ENCODE measurements at regions not wholly inside any gene's neighbourhood (a gene's known extent, or its start where the extent isn't known, plus 50 kb on each side); places are given as distances from the start of the nearest gene placed in this dataset.

GRCh38 chr15:39317225-39317624 lies 263.7 kb upstream of the THBS1 start:
- TF ChIP-seq CSDC2 (CRISPR knock-in tag; IDR thresholded peaks at IDR 0.05) (no peak), ZFP30 (CRISPR knock-in tag; IDR thresholded peaks at IDR 0.05) (no peak), TSHZ2 (CRISPR knock-in tag; IDR thresholded peaks at IDR 0.05) (no peak), TCF4 (CRISPR knock-in tag; IDR thresholded peaks at IDR 0.05; ENCODE audit: borderline replicate concordance) (no peak), RARB (CRISPR knock-in tag; IDR thresholded peaks at IDR 0.05) (no peak), GLIS3 (CRISPR knock-in tag; IDR thresholded peaks at IDR 0.05) (no peak), POU6F1 (CRISPR knock-in tag; IDR thresholded peaks at IDR 0.05; ENCODE audit: borderline replicate concordance, low read depth) (no peak), ZFP3 (CRISPR knock-in tag; IDR thresholded peaks at IDR 0.05) (no peak), ISL1 (CRISPR knock-in tag; IDR thresholded peaks at IDR 0.05) (no peak), ZNF8 (CRISPR knock-in tag; IDR thresholded peaks at IDR 0.05) (no peak), BACH2 (CRISPR knock-in tag; IDR thresholded peaks at IDR 0.05; ENCODE audit: borderline replicate concordance) (no peak), CREB5 (CRISPR knock-in tag; IDR thresholded peaks at IDR 0.05; ENCODE audit: low read depth) (no peak), ESRRG (CRISPR knock-in tag; IDR thresholded peaks at IDR 0.05) (no peak), ZNF565 (CRISPR knock-in tag; conservative IDR thresholded peaks at IDR 0.05; ENCODE audit: low read depth) (no peak)
- ATAC-seq: no peak

- no peak for TF ChIP-seq CSRNP3 (CRISPR knock-in tag; IDR thresholded peaks at IDR 0.05)
- TF ChIP-seq GLIS3 (CRISPR knock-in tag; IDR thresholded peaks at IDR 0.05): no peak
- TF ChIP-seq CSDC2 (CRISPR knock-in tag; IDR thresholded peaks at IDR 0.05): no peak
- no peak for TF ChIP-seq ESRRG (CRISPR knock-in tag; IDR thresholded peaks at IDR 0.05)
- no peak for TF ChIP-seq ZNF8 (CRISPR knock-in tag; IDR thresholded peaks at IDR 0.05)
- TF ChIP-seq PPARA (CRISPR knock-in tag; IDR thresholded peaks at IDR 0.05; ENCODE audit: borderline replicate concordance): no peak
- TF ChIP-seq ZFP30 (CRISPR knock-in tag; IDR thresholded peaks at IDR 0.05): no peak
- TF ChIP-seq ZNF565 (CRISPR knock-in tag; conservative IDR thresholded peaks at IDR 0.05; ENCODE audit: low read depth): no peak
- TF ChIP-seq OSR1 (CRISPR knock-in tag; IDR thresholded peaks at IDR 0.05): no peak
- no peak for TF ChIP-seq BACH2 (CRISPR knock-in tag; IDR thresholded peaks at IDR 0.05; ENCODE audit: borderline replicate concordance)
- no peak for ATAC-seq
Measured at GRCh38 chr15:39318231-39318630, 262.6 kb upstream of the THBS1 start.

- no peak for TF ChIP-seq POU6F1 (CRISPR knock-in tag; IDR thresholded peaks at IDR 0.05; ENCODE audit: borderline replicate concordance, low read depth)
- TF ChIP-seq ESRRG (CRISPR knock-in tag; IDR thresholded peaks at IDR 0.05): no peak
- no peak for TF ChIP-seq BACH2 (CRISPR knock-in tag; IDR thresholded peaks at IDR 0.05; ENCODE audit: borderline replicate concordance)
- TF ChIP-seq CREB5 (CRISPR knock-in tag; IDR thresholded peaks at IDR 0.05; ENCODE audit: low read depth): no peak
- no peak for TF ChIP-seq RARB (CRISPR knock-in tag; IDR thresholded peaks at IDR 0.05)
- TF ChIP-seq PPARA (CRISPR knock-in tag; IDR thresholded peaks at IDR 0.05; ENCODE audit: borderline replicate concordance): no peak
- TF ChIP-seq GLIS3 (CRISPR knock-in tag; IDR thresholded peaks at IDR 0.05): no peak
- no peak for TF ChIP-seq TOX (CRISPR knock-in tag; IDR thresholded peaks at IDR 0.05; ENCODE audit: borderline replicate concordance)
- TF ChIP-seq ZFP30 (CRISPR knock-in tag; IDR thresholded peaks at IDR 0.05): no peak
- TF ChIP-seq OSR1 (CRISPR knock-in tag; IDR thresholded peaks at IDR 0.05): no peak
- TF ChIP-seq CSDC2 (CRISPR knock-in tag; IDR thresholded peaks at IDR 0.05): no peak
- no peak for TF ChIP-seq ARNTL (CRISPR knock-in tag; IDR thresholded peaks at IDR 0.05; ENCODE audit: borderline replicate concordance, low read depth)
- no peak for ATAC-seq
Measured at GRCh38 chr15:39320355-39320754, 260.5 kb upstream of the THBS1 start.
